Subcutaneous abdominal adipose tissue (tissue), 5 donors: ENCODE measurements at regions not wholly inside any gene's neighbourhood (a gene's known extent, or its start where the extent isn't known, plus 50 kb on each side); places are given as distances from the start of the nearest gene placed in this dataset.

Source experiments
- H3K27ac ChIP-seq: one replicate; pipeline ENCODE4 v1.7.0; 2013; ENCODE audit warnings: low read depth, mild to moderate bottlenecking, inconsistent platforms, low read length, moderate library complexity
- H3K27me3 ChIP-seq, 5 donors: one replicate each; pipeline ENCODE4 v1.7.0; 2013; ENCODE audit warnings: low read length in 5 of 5, inconsistent platforms in 1 of 5; ENCODE audit not compliant: control insufficient read depth in 5 of 5, insufficient read depth in 4 of 5
- H3K36me3 ChIP-seq, 5 donors: one replicate each; pipeline ENCODE4 v1.7.0; 2013; ENCODE audit warnings: low read length in 5 of 5; ENCODE audit not compliant: control insufficient read depth in 5 of 5, insufficient read depth in 5 of 5
- H3K4me1 ChIP-seq, 5 donors: one replicate each; pipeline ENCODE4 v1.7.0; 2013; ENCODE audit warnings: low read length in 5 of 5, mild to moderate bottlenecking in 3 of 5, moderate library complexity in 1 of 5; ENCODE audit not compliant: control insufficient read depth in 5 of 5, insufficient read depth in 5 of 5
- H3K4me3 ChIP-seq, 5 donors: one replicate each; pipeline ENCODE4 v1.7.0; 2013; ENCODE audit warnings: low read length in 5 of 5, low read depth in 1 of 5
- H3K9ac ChIP-seq, 5 donors: one replicate each; pipeline ENCODE4 v1.7.0; 2013; ENCODE audit warnings: low read length in 5 of 5, mild to moderate bottlenecking in 4 of 5, moderate library complexity in 3 of 5
- H3K9me3 ChIP-seq, 5 donors: one replicate each; pipeline ENCODE4 v1.7.0; 2013; ENCODE audit warnings: low read length in 5 of 5; ENCODE audit not compliant: control insufficient read depth in 5 of 5
- donor health status: healthy.
- donor health status: healthy.
- donor health status: healthy.
- donor health status: healthy.
- donor health status: healthy.

DNA sequence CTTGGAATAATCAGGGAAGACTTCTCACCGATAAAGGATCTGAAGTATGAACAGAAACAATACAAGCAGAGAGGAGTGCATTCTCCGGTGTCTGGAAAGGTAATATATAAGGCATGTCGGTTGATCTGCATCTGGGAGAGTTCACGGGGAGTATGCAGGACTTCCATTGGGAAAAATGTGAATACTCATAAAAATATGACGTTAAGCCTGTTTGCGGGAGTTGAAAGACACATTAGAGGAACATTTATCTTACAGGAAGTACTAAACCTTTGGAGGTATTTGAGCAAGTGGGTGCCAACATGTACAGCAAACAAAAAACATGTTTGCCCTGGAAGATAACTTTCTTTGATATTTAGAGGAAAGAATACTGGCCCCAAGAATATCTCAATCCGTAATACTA, 286.8 kb downstream of the SLITRK6 start:
- no peaks in the 10 kb centered on the region for H3K27me3 ChIP-seq

DNA sequence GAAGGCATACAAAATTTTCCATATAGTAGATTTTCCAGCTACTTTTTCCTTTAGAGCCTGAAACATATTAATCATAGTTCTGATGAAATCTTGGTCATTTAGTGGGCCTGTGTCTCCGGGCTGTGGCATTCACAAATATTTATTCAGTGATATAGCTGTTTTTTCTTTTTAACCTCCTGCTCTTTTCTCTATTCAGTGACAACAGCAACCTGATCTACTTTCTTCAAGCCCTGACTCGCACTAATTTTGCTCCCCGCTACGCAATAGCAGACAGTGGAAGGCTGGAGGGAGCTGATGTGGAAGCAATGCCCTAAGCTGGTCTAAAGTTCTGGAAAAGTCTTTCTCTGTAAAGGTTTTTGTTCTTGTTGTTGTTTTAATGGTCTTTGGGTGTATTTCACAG, 289.7 kb downstream of the SLITRK6 start:
- Histone ChIP-seq H3K4me1 (no peaks in the 10 kb centered on the region), H3K27me3 (no peaks in the 10 kb centered on the region), H3K4me3 (no peak overlapping the region), H3K36me3 (no peaks in the 10 kb centered on the region), H3K9ac (no peak overlapping the region), H3K27ac (no peak overlapping the region), H3K9me3 (peaks cover 0 to 2% (median 0%) of the 10 kb centered on the region in 5 donors)

More for the DNA sequence above, 286.8 kb downstream of the SLITRK6 start:
- H3K4me3 ChIP-seq: no peak overlapping the region
- H3K27ac ChIP-seq: no peak overlapping the region
- no peaks in the 10 kb centered on the region for H3K4me1 ChIP-seq
- no peaks in the 10 kb centered on the region for H3K36me3 ChIP-seq
- H3K9ac ChIP-seq: no peak overlapping the region
- H3K9me3 ChIP-seq: peaks cover 0 to 2% (median 0%) of the 10 kb centered on the region in 5 donors

DNA sequence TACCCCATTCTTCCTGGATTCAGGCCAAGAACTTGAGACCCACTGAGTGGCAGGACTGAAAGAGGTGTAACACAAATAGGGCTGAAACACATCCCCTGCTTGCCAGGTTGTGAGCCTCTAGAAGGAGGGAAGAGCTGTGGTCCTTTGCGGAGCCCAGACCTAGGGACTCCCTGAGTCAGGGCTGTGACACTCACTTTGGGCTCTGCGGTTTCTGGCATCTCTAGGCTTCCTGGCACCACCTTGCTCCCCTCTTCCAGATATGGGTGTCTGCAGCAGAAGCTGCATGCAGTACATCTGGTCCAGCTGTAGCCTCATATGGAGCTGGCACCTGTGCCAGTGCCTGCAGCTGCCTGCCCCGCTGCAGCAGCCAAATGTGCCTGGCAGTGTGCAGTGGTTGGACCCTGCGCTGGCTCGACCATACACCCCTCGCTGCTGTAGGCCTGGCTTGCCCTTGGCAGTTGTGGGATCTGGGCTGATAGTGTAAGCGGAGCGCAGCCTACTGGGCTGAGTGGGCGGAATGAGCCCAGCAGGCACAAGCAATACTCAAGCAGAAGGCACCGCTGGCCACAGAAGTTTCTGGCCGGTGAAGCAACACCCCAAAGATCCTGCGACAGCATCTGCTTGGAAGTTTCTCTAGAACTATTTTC, 290.4 kb downstream of the SLITRK6 start:
- H3K27me3 ChIP-seq: no peaks in the 10 kb centered on the region
- no peaks in the 10 kb centered on the region for H3K4me1 ChIP-seq
- H3K9ac ChIP-seq: no peak overlapping the region
- no peak overlapping the region for H3K4me3 ChIP-seq
- H3K9me3 ChIP-seq: peaks cover 0 to 2% (median 0%) of the 10 kb centered on the region in 5 donors
- no peak overlapping the region for H3K27ac ChIP-seq
- no peaks in the 10 kb centered on the region for H3K36me3 ChIP-seq

DNA sequence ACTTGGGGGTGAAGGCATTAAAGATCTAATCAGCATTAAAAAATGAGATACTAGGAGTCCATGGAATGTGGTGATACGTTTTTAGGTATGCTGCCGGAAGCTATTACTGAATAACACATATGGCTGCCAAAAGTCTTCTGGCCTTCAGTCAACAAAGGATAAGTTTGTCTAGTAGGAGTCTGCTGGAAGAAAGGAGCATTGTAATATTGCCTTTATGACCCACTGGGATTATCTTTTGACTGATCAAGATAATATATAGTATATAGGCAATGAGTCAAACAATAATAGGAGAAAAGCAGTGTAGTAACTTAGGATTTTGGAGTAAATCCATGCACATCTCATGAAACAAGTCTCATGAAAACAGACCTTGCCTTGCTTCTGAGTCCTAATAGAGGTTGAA, 295.4 kb downstream of the SLITRK6 start:
- peaks cover 0 to 2% (median 0%) of the 10 kb centered on the region in 5 donors for H3K9me3 ChIP-seq
- no peak overlapping the region for H3K9ac ChIP-seq
- no peaks in the 10 kb centered on the region for H3K4me1 ChIP-seq
- H3K4me3 ChIP-seq: no peak overlapping the region
- no peak overlapping the region for H3K27ac ChIP-seq
- H3K36me3 ChIP-seq: no peaks in the 10 kb centered on the region
- H3K27me3 ChIP-seq: no peaks in the 10 kb centered on the region

DNA sequence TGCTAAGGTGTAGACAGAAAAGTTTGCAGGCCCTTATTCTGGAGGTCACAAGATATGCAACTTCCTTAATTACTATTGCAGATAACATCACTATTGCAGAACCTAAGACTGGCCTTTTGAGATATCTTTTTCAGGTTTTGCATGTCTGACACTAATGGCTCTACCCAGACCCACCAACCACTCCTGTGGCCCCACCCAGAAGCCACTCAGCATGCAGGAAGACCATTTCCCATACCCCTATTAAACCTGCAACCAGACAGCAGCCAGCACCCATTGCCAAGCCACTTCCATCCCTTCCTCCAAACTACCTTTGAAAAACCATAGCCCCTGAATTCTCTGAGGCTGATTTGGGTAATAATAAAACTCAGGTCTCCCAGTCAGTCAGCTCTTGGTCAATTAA, 297.6 kb downstream of the SLITRK6 start:
- Histone ChIP-seq H3K36me3 (no peaks in the 10 kb centered on the region), H3K4me3 (no peak overlapping the region), H3K27me3 (no peaks in the 10 kb centered on the region), H3K9ac (no peak overlapping the region), H3K4me1 (no peaks in the 10 kb centered on the region), H3K9me3 (no peaks in the 10 kb centered on the region), H3K27ac (no peak overlapping the region)

DNA sequence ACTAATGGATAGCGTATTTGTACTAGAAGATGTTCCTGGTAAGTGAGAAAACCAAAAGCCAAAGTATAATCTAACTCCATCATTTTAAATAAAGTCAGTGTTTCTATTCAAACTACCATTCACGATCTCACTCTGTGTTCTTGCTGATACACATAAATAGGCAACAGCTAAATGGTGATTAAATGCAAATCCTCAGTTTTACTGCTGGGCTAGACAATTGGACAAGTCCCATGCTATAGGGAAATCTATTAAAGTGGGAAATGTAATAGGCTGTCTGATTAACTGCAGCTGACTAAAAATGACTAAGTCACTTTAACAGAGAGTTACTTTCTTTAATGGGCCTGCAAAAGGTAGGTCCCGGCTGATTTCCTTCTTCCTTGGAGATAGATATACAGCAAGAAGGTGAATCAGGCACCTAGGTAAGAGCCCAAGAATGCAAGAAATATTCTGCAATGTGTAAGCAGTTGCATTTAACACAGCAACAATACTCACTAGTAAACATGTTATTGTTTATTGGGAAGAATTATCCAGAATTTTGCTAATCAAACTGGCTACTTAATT, 298.4 kb downstream of the SLITRK6 start:
- Histone ChIP-seq H3K9me3 (peaks cover 0 to 2% (median 0%) of the 10 kb centered on the region in 5 donors), H3K27ac (no peak overlapping the region), H3K36me3 (no peaks in the 10 kb centered on the region), H3K27me3 (no peaks in the 10 kb centered on the region), H3K4me1 (no peaks in the 10 kb centered on the region), H3K4me3 (no peak overlapping the region), H3K9ac (no peak overlapping the region)

DNA sequence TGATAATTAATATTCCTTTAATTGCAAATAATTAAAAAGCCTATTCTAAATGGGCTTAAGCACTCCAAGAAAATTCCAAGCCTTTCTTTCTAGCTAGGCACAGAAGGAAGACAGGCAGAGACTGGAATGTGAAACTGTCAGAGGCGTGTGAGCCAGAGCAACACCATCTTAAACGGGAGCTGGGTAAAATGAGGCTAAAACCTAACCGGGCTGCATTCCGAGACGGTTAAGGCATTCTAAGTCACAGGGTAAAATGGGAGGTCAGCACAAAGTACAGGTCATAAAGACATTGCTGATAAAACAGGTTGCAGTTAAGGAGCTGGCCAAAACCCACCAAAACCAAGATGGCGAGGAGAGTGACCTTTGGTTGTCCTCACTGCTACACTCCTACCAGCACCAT, 300.4 kb downstream of the SLITRK6 start:
- Histone ChIP-seq H3K4me1 (no peaks in the 10 kb centered on the region), H3K27me3 (no peaks in the 10 kb centered on the region), H3K27ac (no peak overlapping the region), H3K9me3 (peaks cover 0 to 5% (median 2%) of the 10 kb centered on the region in 5 donors), H3K36me3 (no peaks in the 10 kb centered on the region), H3K9ac (no peak overlapping the region), H3K4me3 (no peak overlapping the region)

DNA sequence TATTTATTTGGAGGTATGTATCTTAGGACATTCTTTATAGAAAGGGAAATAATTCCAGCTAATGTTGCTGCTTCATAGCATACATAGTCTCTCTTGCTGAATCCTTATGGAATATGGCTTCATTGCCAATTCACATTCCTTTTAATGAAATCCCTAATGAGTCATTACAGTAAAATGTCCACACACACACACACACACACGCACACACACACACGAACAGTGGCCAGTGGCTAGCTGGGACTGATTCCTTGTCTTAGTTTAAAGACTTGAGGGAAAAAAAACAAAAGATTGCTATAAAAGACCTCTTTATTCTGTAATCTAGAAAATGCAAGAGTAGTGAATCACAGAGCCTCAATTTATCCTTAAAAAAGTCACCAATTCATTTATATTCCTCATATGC, 301.6 kb downstream of the SLITRK6 start:
- Histone ChIP-seq H3K27ac (no peak overlapping the region), H3K27me3 (no peaks in the 10 kb centered on the region), H3K9me3 (peaks cover 0 to 5% (median 2%) of the 10 kb centered on the region in 5 donors), H3K9ac (no peak overlapping the region), H3K36me3 (no peaks in the 10 kb centered on the region), H3K4me3 (no peak overlapping the region), H3K4me1 (no peaks in the 10 kb centered on the region)

DNA sequence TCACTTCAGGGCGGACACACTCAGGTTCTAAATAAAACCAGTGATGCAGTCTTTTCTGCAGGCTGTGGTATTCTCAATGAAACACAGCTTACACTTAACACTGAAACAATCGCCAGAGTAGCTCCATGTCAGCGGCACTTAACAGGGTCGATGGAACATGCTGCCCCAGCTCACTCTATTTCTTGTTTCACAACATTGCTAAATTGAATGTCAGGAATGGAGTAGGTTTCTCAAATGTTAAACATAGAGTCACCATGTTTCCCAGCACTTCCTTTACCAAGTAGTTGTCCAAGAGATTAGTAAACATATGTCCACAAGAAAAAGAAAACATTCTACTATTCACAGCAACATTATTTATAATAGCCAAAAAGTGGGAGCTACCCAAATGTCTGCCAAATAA, 306.9 kb downstream of the SLITRK6 start:
- H3K27me3 ChIP-seq: no peaks in the 10 kb centered on the region
- no peaks in the 10 kb centered on the region for H3K4me1 ChIP-seq
- no peak overlapping the region for H3K9ac ChIP-seq
- H3K4me3 ChIP-seq: no peak overlapping the region
- peaks cover 0 to 5% (median 2%) of the 10 kb centered on the region in 5 donors for H3K9me3 ChIP-seq
- H3K36me3 ChIP-seq: no peaks in the 10 kb centered on the region
- no peak overlapping the region for H3K27ac ChIP-seq

DNA sequence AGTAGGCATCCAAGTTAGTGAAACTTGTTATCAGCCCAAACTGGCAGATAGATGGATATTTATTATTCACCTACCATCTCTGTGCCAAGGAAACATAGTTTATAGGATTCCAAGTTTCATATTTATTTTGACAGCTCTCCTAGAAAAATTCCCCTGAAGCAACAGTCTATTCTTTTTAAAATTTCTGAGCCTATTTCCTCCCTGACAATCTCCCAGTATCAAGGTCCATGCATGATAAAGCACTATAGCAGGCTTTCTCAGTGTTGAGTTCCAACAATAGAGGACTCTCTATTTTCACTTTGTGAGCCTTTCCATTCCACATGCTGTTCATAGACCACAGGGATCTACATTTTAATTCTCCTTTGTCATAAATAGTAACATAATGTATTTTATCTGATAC, 312.6 kb downstream of the SLITRK6 start:
- no peaks in the 10 kb centered on the region for H3K27me3 ChIP-seq
- H3K36me3 ChIP-seq: no peaks in the 10 kb centered on the region
- no peak overlapping the region for H3K27ac ChIP-seq
- no peak overlapping the region for H3K9ac ChIP-seq
- no peak overlapping the region for H3K4me3 ChIP-seq
- H3K9me3 ChIP-seq: no peaks in the 10 kb centered on the region
- no peaks in the 10 kb centered on the region for H3K4me1 ChIP-seq
